ENCODE measurements at regions not wholly inside any gene's neighbourhood (a gene's known extent, or its start where the extent isn't known, plus 50 kb on each side); places are given as distances from the start of the nearest gene placed in this dataset.
"Not testable (repeated sequence)": the region's sequence is repeated elsewhere in the genome, so short reads cannot be mapped to it uniquely, and the experiment has no call there.

DNA sequence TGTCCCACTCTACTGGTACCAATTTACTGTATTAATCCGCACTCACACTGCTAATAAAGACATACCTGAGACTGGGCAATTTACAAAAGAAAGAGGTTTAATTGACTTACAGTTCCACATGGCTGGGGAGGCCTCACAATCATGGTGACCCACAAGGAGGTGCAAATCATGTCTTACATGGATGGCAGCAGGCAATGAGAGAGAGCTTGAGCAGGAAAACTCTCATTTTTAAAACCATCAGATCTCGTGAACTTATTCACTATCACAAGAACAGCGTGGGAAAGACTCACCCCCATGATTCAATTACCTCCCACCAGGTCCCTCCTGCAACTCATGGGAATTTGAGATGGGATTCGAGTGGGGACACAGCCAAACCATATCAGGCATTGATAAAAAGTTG, 298.5 kb downstream of the DUSP6 start:
- not testable (repeated sequence) for H4K91ac ChIP-seq (ENCODE audit: low read length); H2BK120ac ChIP-seq (ENCODE audit: low read depth, low read length); H4K8ac ChIP-seq (ENCODE audit: low read length); H3K27me3 ChIP-seq (ENCODE audit: control insufficient read depth in 1 of 2, insufficient read depth in 1 of 2, low read length in 2 of 2); H3K18ac ChIP-seq (ENCODE audit: low read depth in 1 of 2, low read length in 2 of 2); H2AK5ac ChIP-seq (ENCODE audit: low read length, severe bottlenecking); H3K4me3 ChIP-seq (ENCODE audit: insufficient read depth in 1 of 2, low read depth in 1 of 2, low read length in 2 of 2); H3K14ac ChIP-seq (ENCODE audit: low read length in 2 of 2); H3K27ac ChIP-seq (ENCODE audit: low read length, poor library complexity, severe bottlenecking); H3K4me2 ChIP-seq (ENCODE audit: low read length, poor library complexity, severe bottlenecking); H2BK5ac ChIP-seq (ENCODE audit: low read depth, low read length, poor library complexity, severe bottlenecking); H3K4me1 ChIP-seq (ENCODE audit: control insufficient read depth, insufficient read depth, low read depth, low read length); DNase-seq; H3K36me3 ChIP-seq (ENCODE audit: control insufficient read depth in 1 of 2, insufficient read depth in 2 of 2, low read depth in 1 of 2, low read length in 2 of 2); H3K9me3 ChIP-seq (ENCODE audit: control insufficient read depth, low read length); H3K9ac ChIP-seq (ENCODE audit: low read length); H2BK15ac ChIP-seq (ENCODE audit: low read depth, poor library complexity, severe bottlenecking); H3K4ac ChIP-seq (ENCODE audit: low read depth in 1 of 2, low read length in 2 of 2); H3K79me1 ChIP-seq (replicated peaks; ENCODE audit: low read length, poor library complexity, severe bottlenecking); H3K23ac ChIP-seq (ENCODE audit: low read length in 2 of 2); H2AFZ ChIP-seq (ENCODE audit: low read depth, low read length); H2BK12ac ChIP-seq (ENCODE audit: low read length in 2 of 2)
- 100% methylated on average over 2 of the region's 4 CpGs for WGBS

DNA sequence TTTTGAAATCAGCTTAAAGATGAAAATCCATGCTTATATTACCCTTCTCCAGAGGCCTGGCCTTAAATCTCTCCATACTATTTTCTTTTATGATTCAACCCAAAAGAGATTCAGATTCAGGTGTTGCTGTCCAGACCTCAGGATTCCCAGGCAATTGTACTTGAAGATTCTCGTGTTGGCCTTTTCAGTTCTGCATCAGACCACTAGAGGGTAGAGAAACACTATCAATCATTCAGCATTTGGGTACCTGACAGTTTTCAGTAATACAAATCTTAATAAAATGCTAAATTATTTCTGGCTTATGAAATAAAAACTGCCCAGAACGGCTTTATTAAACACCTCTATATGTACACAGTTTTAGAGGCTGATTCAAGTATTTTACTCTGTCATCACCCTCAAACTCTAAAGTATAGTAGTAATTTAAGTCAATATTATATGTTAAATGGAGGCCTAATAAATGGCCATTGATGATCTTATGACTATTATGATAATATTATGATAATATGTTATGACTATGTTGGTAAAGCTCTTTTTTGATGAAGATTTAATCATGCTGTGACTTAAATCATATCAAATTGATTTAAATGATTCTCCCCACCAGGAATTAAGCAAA, 301.1 kb downstream of the DUSP6 start:
- WGBS: 0% methylated on average over 1 of the region's 2 CpGs

DNA sequence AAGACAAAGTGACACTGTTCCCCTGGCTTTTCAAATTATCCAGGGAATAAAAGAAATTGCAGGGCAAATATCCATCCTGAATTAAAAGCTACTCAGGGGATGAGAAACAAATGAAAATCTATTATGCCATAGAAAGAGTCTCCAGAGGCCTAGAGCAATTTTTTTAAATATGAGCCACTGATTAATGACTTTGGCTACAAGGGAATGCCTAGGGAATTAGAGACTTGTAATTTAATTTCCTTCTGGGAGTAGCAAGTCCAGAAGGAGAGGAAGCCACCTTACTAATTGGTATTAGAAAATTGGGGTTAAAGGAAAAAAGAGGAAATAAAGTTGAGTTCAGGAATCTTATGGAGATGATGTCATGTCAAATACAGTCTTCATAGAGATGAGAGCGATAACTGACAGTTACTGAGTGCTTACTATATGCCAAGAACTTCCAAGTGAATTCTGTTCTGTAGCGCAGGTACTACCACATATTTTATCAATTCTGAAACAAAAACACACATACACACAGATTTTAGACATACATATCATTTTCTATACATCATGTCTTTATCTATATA, 304.4 kb downstream of the DUSP6 start:
- H2AFZ ChIP-seq (ENCODE audit: low read depth, low read length): no peak overlapping the region
- no peak overlapping the region for H2BK15ac ChIP-seq (ENCODE audit: low read depth, poor library complexity, severe bottlenecking)
- no peak overlapping the region for H4K8ac ChIP-seq (ENCODE audit: low read length)
- no peak overlapping the region for H3K27ac ChIP-seq (ENCODE audit: low read length, poor library complexity, severe bottlenecking)
- H2BK120ac ChIP-seq (ENCODE audit: low read depth, low read length): no peak overlapping the region
- H2BK12ac ChIP-seq (ENCODE audit: low read length in 2 of 2): no peak overlapping the region
- no peak overlapping the region for H3K18ac ChIP-seq (ENCODE audit: low read depth in 1 of 2, low read length in 2 of 2)
- H3K23ac ChIP-seq (ENCODE audit: low read length in 2 of 2): no peak overlapping the region
- no peak overlapping the region for H4K91ac ChIP-seq (ENCODE audit: low read length)
- H3K36me3 ChIP-seq (ENCODE audit: control insufficient read depth in 1 of 2, insufficient read depth in 2 of 2, low read depth in 1 of 2, low read length in 2 of 2): no peaks in the 10 kb centered on the region
- H3K9ac ChIP-seq (ENCODE audit: low read length): no peak overlapping the region
- DNase-seq: no peak
- H3K4me3 ChIP-seq (ENCODE audit: insufficient read depth in 1 of 2, low read depth in 1 of 2, low read length in 2 of 2): no peak overlapping the region
- H3K4me1 ChIP-seq (ENCODE audit: control insufficient read depth, insufficient read depth, low read depth, low read length): no peaks in the 10 kb centered on the region
- no peaks in the 10 kb centered on the region for H3K9me3 ChIP-seq (ENCODE audit: control insufficient read depth, low read length)
- H3K27me3 ChIP-seq (ENCODE audit: control insufficient read depth in 1 of 2, insufficient read depth in 1 of 2, low read length in 2 of 2): no peaks in the 10 kb centered on the region
- H3K14ac ChIP-seq (ENCODE audit: low read length in 2 of 2): no peak overlapping the region
- H3K79me1 ChIP-seq (replicated peaks; ENCODE audit: low read length, poor library complexity, severe bottlenecking): no peaks in the 10 kb centered on the region
- H2AK5ac ChIP-seq (ENCODE audit: low read length, severe bottlenecking): no peak overlapping the region
- H3K4me2 ChIP-seq (ENCODE audit: low read length, poor library complexity, severe bottlenecking): no peak overlapping the region
- H2BK5ac ChIP-seq (ENCODE audit: low read depth, low read length, poor library complexity, severe bottlenecking): no peak overlapping the region
- H3K4ac ChIP-seq (ENCODE audit: low read depth in 1 of 2, low read length in 2 of 2): no peak overlapping the region
- no CpG with 5 or more reads among the region's 2 CpGs for WGBS

More for the DNA sequence above, 301.1 kb downstream of the DUSP6 start:
- no peak overlapping the region for H2BK15ac ChIP-seq (ENCODE audit: low read depth, poor library complexity, severe bottlenecking)
- peak; percentile 70 for DNase-seq
- no peak overlapping the region for H2BK12ac ChIP-seq (ENCODE audit: low read length in 2 of 2)
- H3K4me3 ChIP-seq (ENCODE audit: insufficient read depth in 1 of 2, low read depth in 1 of 2, low read length in 2 of 2): no peak overlapping the region
- H2AK5ac ChIP-seq (ENCODE audit: low read length, severe bottlenecking): no peak overlapping the region
- no peaks in the 10 kb centered on the region for H3K9me3 ChIP-seq (ENCODE audit: control insufficient read depth, low read length)
- no peak overlapping the region for H2BK120ac ChIP-seq (ENCODE audit: low read depth, low read length)
- H3K27ac ChIP-seq (ENCODE audit: low read length, poor library complexity, severe bottlenecking): no peak overlapping the region
- H3K9ac ChIP-seq (ENCODE audit: low read length): peak overlapping the region; percentile 45
- no peak overlapping the region for H4K8ac ChIP-seq (ENCODE audit: low read length)
- H3K23ac ChIP-seq (ENCODE audit: low read length in 2 of 2): no peak overlapping the region
- no peak overlapping the region for H3K4me2 ChIP-seq (ENCODE audit: low read length, poor library complexity, severe bottlenecking)
- H4K91ac ChIP-seq (ENCODE audit: low read length): no peak overlapping the region
- no peaks in the 10 kb centered on the region for H3K27me3 ChIP-seq (ENCODE audit: control insufficient read depth in 1 of 2, insufficient read depth in 1 of 2, low read length in 2 of 2)
- H3K79me1 ChIP-seq (replicated peaks; ENCODE audit: low read length, poor library complexity, severe bottlenecking): no peaks in the 10 kb centered on the region
- H2AFZ ChIP-seq (ENCODE audit: low read depth, low read length): no peak overlapping the region
- no peak overlapping the region for H3K14ac ChIP-seq (ENCODE audit: low read length in 2 of 2)
- no peak overlapping the region for H3K4ac ChIP-seq (ENCODE audit: low read depth in 1 of 2, low read length in 2 of 2)
- H2BK5ac ChIP-seq (ENCODE audit: low read depth, low read length, poor library complexity, severe bottlenecking): no peak overlapping the region
- no peaks in the 10 kb centered on the region for H3K36me3 ChIP-seq (ENCODE audit: control insufficient read depth in 1 of 2, insufficient read depth in 2 of 2, low read depth in 1 of 2, low read length in 2 of 2)
- H3K18ac ChIP-seq (ENCODE audit: low read depth in 1 of 2, low read length in 2 of 2): no peak overlapping the region
- H3K4me1 ChIP-seq (ENCODE audit: control insufficient read depth, insufficient read depth, low read depth, low read length): no peaks in the 10 kb centered on the region

DNA sequence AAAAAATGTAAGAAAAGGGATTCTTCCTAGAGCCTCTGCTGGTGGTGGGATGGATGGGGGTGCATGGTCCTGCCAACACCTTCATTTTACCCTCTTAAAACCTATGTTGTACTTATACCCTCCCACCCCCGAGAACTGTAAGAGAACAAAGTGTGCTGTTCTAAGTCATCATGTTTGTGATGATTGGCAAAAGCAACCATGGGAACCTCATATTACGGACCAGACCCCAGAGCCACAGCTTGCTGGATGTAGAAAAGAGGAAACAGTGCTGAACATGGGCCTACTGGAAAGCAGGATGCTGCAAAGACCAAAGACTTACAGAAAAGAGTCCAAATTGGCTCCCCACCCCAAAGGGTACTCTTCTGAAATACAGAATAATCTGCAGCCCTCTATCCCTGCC, 311.2 kb downstream of the DUSP6 start:
- Histone ChIP-seq H3K27ac (ENCODE audit: low read length, poor library complexity, severe bottlenecking) (peak overlapping the region; percentile 63), H2BK15ac (ENCODE audit: low read depth, poor library complexity, severe bottlenecking) (no peak overlapping the region), H3K23ac (ENCODE audit: low read length in 2 of 2) (no peak overlapping the region), H4K8ac (ENCODE audit: low read length) (no peak overlapping the region), H3K79me1 (replicated peaks; ENCODE audit: low read length, poor library complexity, severe bottlenecking) (no peaks in the 10 kb centered on the region), H3K27me3 (ENCODE audit: control insufficient read depth in 1 of 2, insufficient read depth in 1 of 2, low read length in 2 of 2) (no peaks in the 10 kb centered on the region), H3K4me3 (ENCODE audit: insufficient read depth in 1 of 2, low read depth in 1 of 2, low read length in 2 of 2) (no peak overlapping the region), H3K36me3 (ENCODE audit: control insufficient read depth in 1 of 2, insufficient read depth in 2 of 2, low read depth in 1 of 2, low read length in 2 of 2) (no peaks in the 10 kb centered on the region), H3K18ac (ENCODE audit: low read depth in 1 of 2, low read length in 2 of 2) (no peak overlapping the region), H3K4me1 (ENCODE audit: control insufficient read depth, insufficient read depth, low read depth, low read length) (peaks cover 5% of the 10 kb centered on the region), H2AK5ac (ENCODE audit: low read length, severe bottlenecking) (no peak overlapping the region), H2AFZ (ENCODE audit: low read depth, low read length) (no peak overlapping the region), H2BK12ac (ENCODE audit: low read length in 2 of 2) (no peak overlapping the region), H4K91ac (ENCODE audit: low read length) (no peak overlapping the region), H2BK120ac (ENCODE audit: low read depth, low read length) (no peak overlapping the region), H3K4me2 (ENCODE audit: low read length, poor library complexity, severe bottlenecking) (no peak overlapping the region), H3K4ac (ENCODE audit: low read depth in 1 of 2, low read length in 2 of 2) (no peak overlapping the region), H3K14ac (ENCODE audit: low read length in 2 of 2) (no peak overlapping the region), H2BK5ac (ENCODE audit: low read depth, low read length, poor library complexity, severe bottlenecking) (no peak overlapping the region), H3K9me3 (ENCODE audit: control insufficient read depth, low read length) (no peaks in the 10 kb centered on the region), H3K9ac (ENCODE audit: low read length) (no peak overlapping the region)
- DNase-seq: no peak
- 94% methylated on average over 2 of the region's 2 CpGs for WGBS
